ENCODE measurements at regions not wholly inside any gene's neighbourhood (a gene's known extent, or its start where the extent isn't known, plus 50 kb on each side); places are given as distances from the start of the nearest gene placed in this dataset.

DNA sequence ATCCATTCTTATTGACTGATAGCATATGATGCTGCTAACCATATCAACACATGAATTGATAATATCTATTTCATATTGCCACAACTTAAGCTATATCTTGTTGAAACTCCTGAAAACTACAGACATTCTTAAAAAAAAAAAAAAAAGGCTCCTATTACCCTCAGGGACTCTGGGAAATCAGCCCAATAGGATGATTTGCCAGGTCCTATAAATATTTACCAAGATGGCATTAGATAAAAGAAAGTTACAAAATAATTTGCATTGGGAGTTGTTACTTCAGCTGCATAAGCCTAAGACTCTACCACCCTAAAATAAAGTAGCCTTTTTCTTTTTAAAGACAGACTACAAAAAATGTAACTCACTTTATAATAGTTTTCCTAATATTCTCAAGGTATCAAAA lies 84.4 kb downstream of the CDO1 start:
- no peak for TF ChIP-seq POLR2A (IDR thresholded peaks at IDR 0.05)
- no peak for TF ChIP-seq EP300 (IDR thresholded peaks at IDR 0.05)
- no peak for TF ChIP-seq CTCF (IDR thresholded peaks at IDR 0.05)
